GM10266 (cell line): ENCODE measurements at regions not wholly inside any gene's neighbourhood (a gene's known extent, or its start where the extent isn't known, plus 50 kb on each side); places are given as distances from the start of the nearest gene placed in this dataset.

Source experiments
- DNase-seq: peaks from one replicate; pipeline ENCODE4 v3.0.0; 2012; ENCODE audit errors: extremely low spot score
- TF ChIP-seq, protein P1 (sequence below): IDR thresholded peaks from 2 replicates; pipeline ENCODE4 v1.5.1; 2012; ENCODE audit warnings: mild to moderate bottlenecking, low read depth; ENCODE audit not compliant: control insufficient read depth, insufficient read depth; ENCODE audit errors: missing control alignments

DNA sequence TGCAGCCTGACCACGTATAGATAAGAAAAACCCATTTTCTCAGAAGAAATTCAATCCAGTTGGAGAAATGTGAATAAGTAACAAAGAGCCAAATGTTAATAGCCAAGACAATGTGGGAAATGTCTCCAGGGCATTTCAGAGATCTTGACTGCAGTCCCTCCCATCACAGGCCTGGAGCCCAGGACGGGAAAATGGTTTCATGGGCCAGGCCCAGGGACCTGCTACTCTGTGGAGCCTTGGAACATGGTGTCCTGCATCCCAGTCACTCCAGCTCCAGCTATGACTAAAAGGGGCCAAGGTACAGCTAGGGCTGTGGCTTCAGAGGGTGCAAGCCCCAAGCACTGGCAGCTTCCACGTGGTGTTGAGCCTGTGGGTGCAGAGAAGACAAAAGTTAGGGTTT, 490.0 kb downstream of the CYLC2 start:
- TF ChIP-seq, protein P1, sequence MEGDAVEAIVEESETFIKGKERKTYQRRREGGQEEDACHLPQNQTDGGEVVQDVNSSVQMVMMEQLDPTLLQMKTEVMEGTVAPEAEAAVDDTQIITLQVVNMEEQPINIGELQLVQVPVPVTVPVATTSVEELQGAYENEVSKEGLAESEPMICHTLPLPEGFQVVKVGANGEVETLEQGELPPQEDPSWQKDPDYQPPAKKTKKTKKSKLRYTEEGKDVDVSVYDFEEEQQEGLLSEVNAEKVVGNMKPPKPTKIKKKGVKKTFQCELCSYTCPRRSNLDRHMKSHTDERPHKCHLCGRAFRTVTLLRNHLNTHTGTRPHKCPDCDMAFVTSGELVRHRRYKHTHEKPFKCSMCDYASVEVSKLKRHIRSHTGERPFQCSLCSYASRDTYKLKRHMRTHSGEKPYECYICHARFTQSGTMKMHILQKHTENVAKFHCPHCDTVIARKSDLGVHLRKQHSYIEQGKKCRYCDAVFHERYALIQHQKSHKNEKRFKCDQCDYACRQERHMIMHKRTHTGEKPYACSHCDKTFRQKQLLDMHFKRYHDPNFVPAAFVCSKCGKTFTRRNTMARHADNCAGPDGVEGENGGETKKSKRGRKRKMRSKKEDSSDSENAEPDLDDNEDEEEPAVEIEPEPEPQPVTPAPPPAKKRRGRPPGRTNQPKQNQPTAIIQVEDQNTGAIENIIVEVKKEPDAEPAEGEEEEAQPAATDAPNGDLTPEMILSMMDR = no peak
- no peak for DNase-seq

DNA sequence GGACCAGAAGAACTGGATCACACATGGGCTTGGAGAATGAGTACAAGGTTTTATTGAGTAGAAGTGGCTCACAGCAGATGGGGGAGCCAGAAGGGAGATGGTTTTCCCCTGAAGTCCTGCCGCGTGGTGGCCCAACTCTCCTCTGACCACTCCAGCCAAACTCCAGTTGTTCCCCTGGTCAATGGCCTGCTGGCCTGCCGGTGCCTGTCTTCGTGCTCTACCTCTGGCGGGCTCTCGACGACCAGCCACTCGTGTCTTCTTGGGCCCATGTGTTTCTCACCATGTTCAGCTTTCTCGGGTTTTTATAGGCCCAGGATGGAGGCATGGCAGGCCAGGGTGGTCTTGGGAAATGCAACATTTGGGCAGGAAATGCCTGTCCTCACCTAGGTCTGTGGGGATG, 519.6 kb downstream of the CYLC2 start:
- TF ChIP-seq, protein P1 = no peak
- DNase-seq = no peak

DNA sequence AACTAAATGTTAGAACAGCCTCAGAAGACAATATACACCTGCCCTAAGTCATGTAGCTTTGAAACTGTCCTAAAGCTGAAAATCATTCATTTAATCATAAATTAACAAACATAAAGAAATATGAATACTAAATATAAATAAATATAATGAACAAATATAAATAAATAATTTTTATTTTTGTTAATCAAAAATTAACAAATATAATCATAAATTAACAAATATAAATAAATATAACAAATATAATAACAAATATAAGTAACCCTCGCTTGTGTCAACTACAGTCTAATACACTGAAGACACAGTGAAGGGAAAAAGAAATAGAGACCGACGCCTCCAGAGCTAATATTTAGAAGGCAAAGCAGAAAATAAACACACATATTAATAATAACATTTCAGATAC, 527.3 kb downstream of the CYLC2 start:
- no peak for DNase-seq
- TF ChIP-seq, protein P1 = no peak

DNA sequence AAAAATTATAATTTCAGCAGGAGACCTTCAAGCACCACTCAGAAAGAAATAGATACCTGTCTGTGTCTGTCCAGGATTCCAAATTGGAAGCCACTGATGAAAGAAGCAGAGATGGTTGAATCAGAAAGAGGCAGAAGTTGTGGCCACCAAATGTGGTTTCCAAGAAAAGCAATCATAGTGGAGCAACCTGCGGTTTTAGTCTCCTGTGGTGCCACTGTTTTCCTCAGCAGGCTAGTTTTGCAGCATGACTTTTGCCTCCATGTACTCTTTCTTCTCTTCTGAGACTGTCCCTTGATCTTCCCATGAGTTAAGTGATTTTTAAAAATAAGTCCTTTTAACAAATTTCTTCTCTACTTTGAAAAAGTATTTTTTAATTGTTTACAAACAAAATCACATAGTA, 535.8 kb downstream of the CYLC2 start:
- no peak for DNase-seq
- TF ChIP-seq, protein P1 = no peak

DNA sequence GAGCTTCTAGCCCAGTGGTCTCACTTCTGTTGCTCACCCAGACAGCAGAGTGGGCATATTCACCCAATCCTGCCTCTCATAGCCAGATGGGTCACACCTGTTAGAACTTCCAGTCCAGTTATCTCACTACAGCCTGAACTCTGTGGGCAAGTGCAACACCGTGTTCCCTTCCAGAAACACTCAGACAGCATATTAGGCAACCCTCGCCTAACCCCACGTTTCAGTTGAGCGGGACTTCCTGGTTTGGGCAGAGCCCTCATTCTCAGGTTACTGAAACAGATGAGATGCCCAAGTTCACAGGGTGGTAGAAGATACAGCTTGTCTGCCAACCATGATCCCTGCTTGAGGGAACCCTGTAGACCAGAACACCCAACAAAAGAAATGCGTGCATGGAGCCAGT, 538.2 kb downstream of the CYLC2 start:
- DNase-seq = no peak
- TF ChIP-seq, protein P1 = no peak

DNA sequence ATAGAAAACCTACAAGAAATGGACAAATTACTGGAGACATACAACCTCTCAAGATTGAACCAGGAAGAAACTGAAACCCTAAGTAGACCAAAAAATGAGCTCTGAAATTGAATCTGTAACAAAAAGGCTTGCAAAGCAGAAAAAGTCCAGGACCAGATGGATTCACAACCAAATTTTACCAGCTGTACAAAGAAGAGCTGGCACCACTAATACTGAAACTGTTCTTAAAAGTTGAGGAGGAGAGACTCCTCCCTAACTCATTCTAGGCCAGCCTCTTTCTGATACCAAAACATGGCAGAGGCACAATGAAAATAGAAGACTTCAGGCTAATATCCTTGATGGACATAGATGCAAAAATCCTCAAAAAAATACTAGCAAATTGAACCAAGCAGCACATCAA, 542.3 kb downstream of the CYLC2 start:
- DNase-seq = no peak
- TF ChIP-seq, protein P1 = no peak

DNA sequence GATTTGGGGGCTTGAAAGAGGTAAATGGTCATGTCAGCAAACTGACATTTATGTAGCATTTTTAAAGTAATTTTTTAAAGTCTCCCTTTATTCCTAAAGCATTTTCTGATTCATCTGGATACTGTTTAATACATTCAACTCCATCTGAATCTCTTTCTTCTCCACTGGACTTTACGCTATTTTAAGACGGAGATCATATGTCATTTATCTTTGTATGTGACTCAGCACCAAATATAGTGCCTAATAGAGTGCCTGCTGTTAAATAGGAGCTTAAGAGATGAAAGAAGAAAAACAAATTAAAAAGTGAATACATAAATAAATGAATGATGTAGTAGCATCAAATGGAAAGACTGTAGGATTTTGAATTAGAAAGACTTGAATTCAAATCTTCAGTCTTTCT, 548.8 kb upstream of the SMC2 start:
- TF ChIP-seq, protein P1 = no peak

More for the DNA sequence above, 548.8 kb upstream of the SMC2 start:
- no peak for DNase-seq
